ENCODE measurements at regions not wholly inside any gene's neighbourhood (a gene's known extent, or its start where the extent isn't known, plus 50 kb on each side); places are given as distances from the start of the nearest gene placed in this dataset.

GRCh38 chrY:8582277-8582850, 754.9 kb upstream of the TSPY4 start:
- TF ChIP-seq EZH2 (IDR thresholded peaks at IDR 0.05; ENCODE audit: borderline replicate concordance, low read depth, low read length, severe bottlenecking): no peak
- TF ChIP-seq JUN (IDR thresholded peaks at IDR 0.05; ENCODE audit: borderline replicate concordance, insufficient read depth, insufficient read length, low read depth): no peak
- no peak for TF ChIP-seq FOS (IDR thresholded peaks at IDR 0.05; ENCODE audit: borderline replicate concordance, insufficient read depth, low read length)
- no peak for TF ChIP-seq CTCF (IDR thresholded peaks at IDR 0.05; ENCODE audit: extremely low read depth in 1 of 2, insufficient read depth in 1 of 2, low read depth in 1 of 2, low read length in 2 of 2)
- no peak for TF ChIP-seq MAX (IDR thresholded peaks at IDR 0.05; ENCODE audit: insufficient read depth, insufficient read length)
- TF ChIP-seq POLR2AphosphoS5 (IDR thresholded peaks at IDR 0.05; ENCODE audit: insufficient read depth, low read depth, low read length): no peak
- TF ChIP-seq GATA2 (IDR thresholded peaks at IDR 0.05; ENCODE audit: insufficient read depth, insufficient read length, low read depth, low read length): no peak
- no peak for TF ChIP-seq MYC (IDR thresholded peaks at IDR 0.05; ENCODE audit: low read depth, low read length)
- no peak for TF ChIP-seq POLR2A (IDR thresholded peaks at IDR 0.05; ENCODE audit: low read depth, low read length)
- Histone ChIP-seq H2AFZ (ENCODE audit: low read depth, low read length) (no peak overlapping the region), H3K27ac (ENCODE audit: insufficient read depth, low read depth, low read length) (no peak overlapping the region), H3K27me3 (ENCODE audit: control insufficient read depth in 2 of 2, insufficient read depth in 2 of 2, low read length in 2 of 2) (no peaks in the 10 kb centered on the region), H3K4me1 (ENCODE audit: control insufficient read depth, extremely low read depth, insufficient read depth, low read length) (no peaks in the 10 kb centered on the region), H3K4me2 (ENCODE audit: insufficient read depth, low read length) (no peak overlapping the region), H3K9me3 (replicated peaks; ENCODE audit: control insufficient read depth, insufficient read depth, low read length) (no peaks in the 10 kb centered on the region), H4K20me1 (replicated peaks; ENCODE audit: control insufficient read depth, extremely low read depth, insufficient read depth, low read length) (no peaks in the 10 kb centered on the region), H3K9ac (replicated peaks; ENCODE audit: extremely low read depth, insufficient read depth, low read length) (no peak overlapping the region), H3K9me1 (replicated peaks; ENCODE audit: control insufficient read depth, extremely low read depth, insufficient read depth, low read length) (no peaks in the 10 kb centered on the region), H3K36me3 (ENCODE audit: control insufficient read depth in 2 of 2, extremely low read depth in 1 of 2, insufficient read depth in 2 of 2, low read length in 2 of 2) (no peaks in the 10 kb centered on the region), H3K79me2 (ENCODE audit: control insufficient read depth, insufficient read depth, low read length) (no peaks in the 10 kb centered on the region), H3K4me3 (replicated peaks in 1 of 3; ENCODE audit: insufficient read depth in 1 of 3, low read depth in 1 of 3, low read length in 3 of 3) (no peak overlapping the region)
- FAIRE-seq (no peak), DNase-seq (ENCODE audit: low read depth, low spot score) (no peak)
- no TSS peak for BruUV-seq (replicated peaks)
- ChIA-PET CTCF (no interaction called here), POLR2A (no interaction called here)
- dilution Hi-C loops (cut with MboI; ENCODE audit: extremely low pct_ligation_motif_present, low sequenced_read_pairs) (no loop called here), intact Hi-C loops (cut with micrococcal nuclease) (no loop called here)

Data from endothelial cell of umbilical vein (primary cell).